Right cardiac atrium (tissue), 5 donors: ENCODE measurements at regions not wholly inside any gene's neighbourhood (a gene's known extent, or its start where the extent isn't known, plus 50 kb on each side); places are given as distances from the start of the nearest gene placed in this dataset.
"Not testable (repeated sequence)": the region's sequence is repeated elsewhere in the genome, so short reads cannot be mapped to it uniquely, and the experiment has no call there.

Experiments
- ATAC-seq, 2 donors: fragments of 200-7000 bp; cut with Tn5 transposase; one replicate each; pipeline versions ENCODE4 v1.8.0 to v1.9.1; 2020; ENCODE audit warnings: moderate library complexity in 2 of 2, mild to moderate bottlenecking in 1 of 2
- DNase-seq, 3 donors: peaks; one replicate each; pipeline ENCODE4 v3.0.0-alpha.2; 2020
- H3K27ac ChIP-seq: one replicate; pipeline ENCODE4 v1.5.1; 2013; ENCODE audit warnings: mild to moderate bottlenecking, low read length, control low read depth, moderate library complexity
- H3K27me3 ChIP-seq: one replicate; pipeline ENCODE4 v1.6.1; 2013; ENCODE audit not compliant: control insufficient read depth, insufficient read depth
- H3K4me1 ChIP-seq: one replicate; pipeline ENCODE4 v1.6.1; 2013; ENCODE audit warnings: low read length; ENCODE audit not compliant: control insufficient read depth, insufficient read depth
- H3K4me3 ChIP-seq: one replicate; pipeline ENCODE4 v1.5.1; 2013; ENCODE audit warnings: low read length, control low read depth
- H3K9me3 ChIP-seq: one replicate; pipeline ENCODE4 v1.6.1; 2013; ENCODE audit warnings: low read length; ENCODE audit not compliant: control insufficient read depth
- WGBS: extraction: QIAGEN DNeasy Blood & Tissue Kit; methylation state at CpG from one replicate; pipeline ENCODE4 v1.1.7; 2013; 5-methylcytosine and 5-hydroxymethylcytosine counted together
- intact Hi-C, 4 donors: fragments of 100-400 bp; cut with DNase I; formaldehyde crosslinking; loops; one replicate each; pipeline versions ENCODE4 v1.11.0 to v1.14.0; 2022 to 2023
- donor health status: healthy with polysubstance abuse.
- donor health status: DM: no; HTN: yes; CAD: no.
- donor health status: DM: no; HTN: no; CAD: no.
- donor health status: DM: no; HTN: yes; CAD: no; lungs with severe emphysema.
- donor health status: DM: yes; HTN: yes; CAD: no.

DNA sequence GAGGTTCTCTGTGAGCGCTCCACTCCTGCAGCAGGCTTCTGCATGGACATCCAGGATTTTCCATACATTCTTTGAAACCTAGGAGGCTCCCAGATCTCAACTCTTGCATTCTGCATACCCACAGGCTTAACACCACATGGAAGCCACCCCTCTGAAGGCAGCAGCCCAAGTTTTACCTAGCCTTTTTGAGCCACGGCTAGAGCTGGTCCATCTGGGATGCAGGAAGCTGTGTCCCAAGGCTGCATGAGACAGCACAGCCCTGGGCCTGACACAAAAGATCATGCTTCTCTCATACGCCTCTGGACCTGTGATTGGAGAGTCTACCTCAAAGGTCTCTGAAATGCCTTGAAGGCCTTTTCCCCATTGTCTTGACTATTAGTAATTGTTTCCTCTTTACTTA is 53.6 kb upstream of the RPRM start:
- no peak overlapping the region for H3K4me3 ChIP-seq
- H3K27ac ChIP-seq, result no peak overlapping the region
- H3K27me3 ChIP-seq, result no peaks in the 10 kb centered on the region
- 89% methylated on average over 3 of the region's 3 CpGs for WGBS
- no peak for ATAC-seq
- intact Hi-C loops, result no loop called here
- H3K4me1 ChIP-seq, result no peaks in the 10 kb centered on the region
- no peaks in the 10 kb centered on the region for H3K9me3 ChIP-seq
- DNase-seq, result no peak

DNA sequence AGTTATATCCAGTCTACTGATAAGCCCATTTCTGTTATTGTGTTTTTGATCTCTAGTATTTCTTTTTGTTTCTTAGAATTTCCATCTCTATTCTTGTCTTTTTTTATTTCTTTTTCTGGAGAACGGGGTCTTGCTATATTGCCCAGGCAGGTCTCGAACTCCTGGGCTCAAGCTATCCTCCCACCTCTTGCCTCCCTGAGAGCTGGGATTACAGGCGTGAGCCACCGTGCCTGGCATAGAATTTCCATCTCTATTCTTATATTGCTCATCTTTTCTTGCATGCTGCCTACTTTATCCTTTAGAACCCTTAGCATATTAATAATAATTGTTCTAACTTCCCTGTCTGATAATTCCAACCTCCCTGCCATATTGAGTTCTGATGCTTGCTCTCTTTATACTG is 55.2 kb upstream of the RPRM start:
- not testable (repeated sequence) for ATAC-seq

DNA sequence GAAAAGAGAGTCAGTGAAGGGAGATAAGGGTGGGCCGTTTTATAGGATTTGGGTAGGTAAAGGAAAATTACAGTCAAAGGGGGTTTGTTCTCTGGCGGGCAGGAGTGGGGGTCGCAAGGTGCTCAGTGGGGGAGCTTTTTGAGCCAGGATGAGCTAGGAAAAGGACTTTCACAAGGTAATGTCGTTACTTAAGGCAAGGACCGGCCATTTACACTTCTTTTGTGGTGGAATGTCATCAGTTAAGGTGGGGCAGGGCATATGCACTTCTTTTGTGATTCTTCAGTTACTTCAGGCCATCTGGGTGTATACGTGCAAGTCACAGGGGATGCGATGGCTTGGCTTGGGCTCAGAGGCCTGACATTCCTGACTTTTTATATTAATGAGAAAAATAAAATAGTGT is 56.0 kb upstream of the RPRM start:
- ATAC-seq, H3K27ac ChIP-seq: not testable (repeated sequence)

More for the DNA sequence above, 55.2 kb upstream of the RPRM start:
- H3K4me3 ChIP-seq, intact Hi-C loops, H3K9me3 ChIP-seq, DNase-seq, H3K27me3 ChIP-seq, H3K4me1 ChIP-seq, H3K27ac ChIP-seq: not testable (repeated sequence)
- WGBS, result 90% methylated on average over 4 of the region's 4 CpGs

DNA sequence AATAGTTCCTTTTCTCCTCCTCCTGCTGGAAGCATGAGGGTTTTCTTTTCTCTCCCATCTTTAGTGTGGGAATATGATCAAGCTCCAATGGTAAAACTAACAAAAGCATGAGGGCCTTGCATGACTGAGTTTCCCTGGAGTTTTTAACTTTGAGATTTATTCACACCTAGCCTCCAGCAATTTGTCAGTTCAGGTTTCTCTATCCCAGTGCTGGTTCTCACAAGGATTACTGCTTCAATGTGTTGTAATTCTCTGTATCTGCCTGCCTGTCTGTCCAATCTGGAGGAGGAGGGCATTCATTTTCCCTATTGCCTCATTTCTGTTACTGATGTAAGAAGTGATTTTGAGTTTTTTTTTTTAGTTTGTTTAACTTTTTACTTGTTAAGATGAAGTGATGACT is 57.6 kb upstream of the RPRM start:
- no peak for DNase-seq
- intact Hi-C loops, result no loop called here
- Histone ChIP-seq H3K4me1 (no peaks in the 10 kb centered on the region), H3K4me3 (no peak overlapping the region), H3K27ac (no peak overlapping the region), H3K9me3 (no peaks in the 10 kb centered on the region), H3K27me3 (no peaks in the 10 kb centered on the region)
- no peak for ATAC-seq

More for the DNA sequence above, 56.0 kb upstream of the RPRM start:
- H3K9me3 ChIP-seq, H3K4me3 ChIP-seq, DNase-seq, H3K4me1 ChIP-seq, H3K27me3 ChIP-seq, intact Hi-C loops: not testable (repeated sequence)
- 75% methylated on average over 7 of the region's 7 CpGs for WGBS

DNA sequence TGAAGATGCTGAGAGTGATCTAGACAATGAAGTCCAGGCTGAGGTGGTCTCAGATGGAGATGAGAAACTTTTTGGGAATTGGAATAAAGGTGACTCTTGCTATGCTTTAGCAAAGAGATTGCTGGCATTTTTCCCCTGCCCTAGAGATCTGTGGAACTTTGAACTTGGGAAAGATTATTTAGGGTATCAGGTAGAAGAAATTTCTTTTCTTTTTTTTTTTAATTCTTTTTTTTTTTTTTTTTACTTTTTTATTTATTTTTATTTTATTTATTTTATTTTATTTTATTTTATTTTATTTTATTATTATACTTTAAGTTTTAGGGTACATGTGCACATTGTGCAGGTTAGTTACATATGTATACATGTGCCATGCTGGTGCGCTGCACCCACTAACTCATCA is 59.5 kb upstream of the RPRM start:
- ATAC-seq, H3K4me1 ChIP-seq, DNase-seq, H3K9me3 ChIP-seq, H3K27me3 ChIP-seq, H3K27ac ChIP-seq, H3K4me3 ChIP-seq, intact Hi-C loops: not testable (repeated sequence)
- no CpG with 5 or more reads among the region's 1 CpG for whole genome bisulfite sequencing

DNA sequence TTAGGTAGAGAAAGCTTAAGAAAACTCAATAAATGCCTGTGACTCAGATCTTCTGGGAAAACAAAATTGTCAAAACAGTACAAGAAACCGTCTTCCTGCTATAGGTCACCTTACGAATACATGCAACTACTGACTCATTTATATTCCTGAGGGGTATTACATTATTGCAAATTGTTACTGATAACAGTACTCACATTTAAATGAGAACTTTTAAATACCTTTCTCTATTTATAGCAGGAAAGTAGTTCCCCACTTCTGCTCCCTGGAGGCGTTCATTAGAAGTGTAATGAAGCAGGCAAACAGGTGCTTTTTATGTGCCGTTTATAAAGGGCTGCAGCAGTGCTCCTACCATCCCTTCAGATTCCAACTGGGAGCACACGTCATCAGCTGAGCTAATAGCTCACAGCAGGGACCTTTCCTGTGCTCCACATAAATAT is 65.1 kb upstream of the RPRM start:
- intact Hi-C loops, result no loop called here
- ATAC-seq (no peak), DNase-seq (no peak)
- Histone ChIP-seq H3K27me3 (no peaks in the 10 kb centered on the region), H3K4me1 (no peaks in the 10 kb centered on the region), H3K4me3 (no peak overlapping the region), H3K27ac (no peak overlapping the region), H3K9me3 (no peaks in the 10 kb centered on the region)
- WGBS, result 40% methylated on average over 5 of the region's 5 CpGs

DNA sequence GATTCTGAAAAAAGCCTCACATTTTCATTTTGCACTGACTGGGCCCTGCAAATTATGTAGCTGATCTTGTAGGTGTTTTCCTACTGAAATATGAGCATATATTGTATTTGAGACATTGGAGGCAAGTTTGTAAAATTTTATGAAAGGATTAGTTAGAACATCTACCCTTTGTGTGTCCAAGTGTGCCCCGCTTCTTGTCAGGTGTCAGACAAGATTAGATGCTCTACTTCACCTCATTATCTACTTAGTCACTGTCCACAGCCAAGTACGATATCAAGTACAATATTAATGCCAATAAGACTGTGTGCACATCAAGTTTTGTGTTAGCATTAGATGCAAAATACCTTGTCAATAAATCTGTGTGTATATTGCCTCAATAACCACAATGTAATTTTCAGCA is 67.8 kb upstream of the RPRM start:
- no peaks in the 10 kb centered on the region for H3K27me3 ChIP-seq
- ATAC-seq (no peak), DNase-seq (no peak)
- H3K4me3 ChIP-seq, result no peak overlapping the region
- H3K9me3 ChIP-seq, result no peaks in the 10 kb centered on the region
- no peaks in the 10 kb centered on the region for H3K4me1 ChIP-seq
- intact Hi-C loops, result no loop called here
- 49% methylated on average over 2 of the region's 2 CpGs for WGBS
- no peak overlapping the region for H3K27ac ChIP-seq

DNA sequence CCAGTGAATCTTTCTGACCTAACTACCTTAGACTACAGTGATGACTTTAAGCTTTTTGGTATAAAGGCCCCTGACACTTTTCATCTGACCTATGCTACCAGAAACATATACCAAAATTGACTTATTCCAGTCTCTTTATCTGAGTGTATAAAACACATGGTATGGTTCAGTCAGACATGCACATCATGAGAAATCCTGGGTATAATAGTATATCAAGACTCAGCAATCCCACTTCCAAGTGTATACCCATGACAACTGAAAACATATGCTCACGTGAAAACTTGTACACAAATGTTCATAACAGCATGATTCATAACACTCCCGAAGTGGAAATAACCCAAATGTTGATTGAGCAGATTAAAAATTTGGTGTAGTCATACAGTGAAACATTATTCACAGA is 70.0 kb upstream of the RPRM start:
- H3K9me3 ChIP-seq, result no peaks in the 10 kb centered on the region
- no peak overlapping the region for H3K4me3 ChIP-seq
- H3K27ac ChIP-seq, result no peak overlapping the region
- H3K4me1 ChIP-seq, result no peaks in the 10 kb centered on the region
- WGBS, result 76% methylated on average over 2 of the region's 2 CpGs
- intact Hi-C loops, result no loop called here
- H3K27me3 ChIP-seq, result no peaks in the 10 kb centered on the region
- no peak for DNase-seq
- no peak for ATAC-seq

DNA sequence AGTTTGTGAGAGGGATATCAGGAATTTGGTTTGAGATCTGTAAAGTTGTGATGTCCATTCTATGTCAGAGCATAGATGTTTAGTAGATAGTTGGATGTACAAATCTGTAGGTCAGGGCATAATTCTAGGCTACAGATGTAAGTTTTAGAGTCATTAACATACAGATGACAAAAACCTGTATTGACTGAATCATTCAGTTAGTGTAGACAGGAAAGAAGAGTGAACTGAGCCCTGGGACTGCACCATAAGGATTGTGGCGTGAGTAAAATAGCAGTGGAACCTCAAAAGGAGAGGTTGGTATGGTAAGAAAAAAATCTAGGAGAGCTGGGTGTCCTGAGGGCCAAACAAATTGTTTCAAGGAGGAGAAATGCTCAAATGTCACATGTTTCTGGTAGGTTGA is 73.1 kb upstream of the RPRM start:
- Histone ChIP-seq H3K27ac (no peak overlapping the region), H3K27me3 (no peaks in the 10 kb centered on the region), H3K4me3 (no peak overlapping the region), H3K4me1 (no peaks in the 10 kb centered on the region), H3K9me3 (no peaks in the 10 kb centered on the region)
- no peak for ATAC-seq
- DNase-seq, result no peak
- 60% methylated on average over 1 of the region's 1 CpG for WGBS
- intact Hi-C loops, result no loop called here

DNA sequence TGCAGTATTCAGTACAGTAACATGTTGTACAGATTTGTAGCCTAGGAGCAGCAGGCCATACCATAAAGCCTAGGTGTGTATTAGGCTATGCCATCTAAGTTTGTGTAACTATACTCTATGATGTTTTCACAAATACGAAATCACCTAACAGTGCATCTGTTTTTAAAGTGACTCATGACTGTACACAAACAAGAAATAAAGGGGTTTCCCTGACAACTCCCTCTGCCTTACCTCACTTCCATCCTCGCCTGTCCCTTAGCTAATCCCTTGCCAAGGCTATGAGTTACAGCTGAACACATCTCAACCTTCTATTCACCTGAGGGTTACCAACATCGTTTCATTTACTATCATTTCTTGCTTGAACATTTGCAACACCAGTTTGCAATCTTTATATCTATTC is 78.6 kb upstream of the RPRM start:
- Histone ChIP-seq H3K27ac (no peak overlapping the region), H3K27me3 (no peaks in the 10 kb centered on the region), H3K9me3 (no peaks in the 10 kb centered on the region), H3K4me3 (no peak overlapping the region), H3K4me1 (no peaks in the 10 kb centered on the region)
- 70% methylated on average over 3 of the region's 3 CpGs for WGBS
- intact Hi-C loops, result no loop called here
- ATAC-seq, result no peak
- no peak for DNase-seq

DNA sequence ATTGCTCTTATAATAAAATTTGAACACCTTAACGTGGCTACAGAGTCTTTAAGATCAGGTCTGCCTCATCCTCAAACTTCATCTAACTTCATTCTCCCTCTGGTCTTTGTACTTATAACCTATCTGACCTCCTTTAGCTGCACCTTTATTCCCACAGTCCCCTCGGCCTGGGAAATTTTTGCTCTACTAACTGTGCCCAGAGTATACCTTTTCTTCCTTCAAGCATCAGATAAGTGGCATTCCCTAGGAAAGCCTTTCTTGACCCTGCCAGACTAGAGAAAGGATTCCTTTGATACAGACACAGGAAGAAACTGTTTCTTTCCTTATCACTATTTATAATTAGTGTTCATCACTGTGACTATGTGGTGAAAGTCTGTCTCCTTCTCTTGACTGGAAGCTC is 79.2 kb upstream of the RPRM start:
- Histone ChIP-seq H3K4me3 (no peak overlapping the region), H3K27ac (no peak overlapping the region), H3K9me3 (no peaks in the 10 kb centered on the region), H3K27me3 (no peaks in the 10 kb centered on the region), H3K4me1 (no peaks in the 10 kb centered on the region)
- 47% methylated on average over 2 of the region's 2 CpGs for WGBS
- DNase-seq (no peak), ATAC-seq (no peak)
- intact Hi-C loops, result no loop called here

DNA sequence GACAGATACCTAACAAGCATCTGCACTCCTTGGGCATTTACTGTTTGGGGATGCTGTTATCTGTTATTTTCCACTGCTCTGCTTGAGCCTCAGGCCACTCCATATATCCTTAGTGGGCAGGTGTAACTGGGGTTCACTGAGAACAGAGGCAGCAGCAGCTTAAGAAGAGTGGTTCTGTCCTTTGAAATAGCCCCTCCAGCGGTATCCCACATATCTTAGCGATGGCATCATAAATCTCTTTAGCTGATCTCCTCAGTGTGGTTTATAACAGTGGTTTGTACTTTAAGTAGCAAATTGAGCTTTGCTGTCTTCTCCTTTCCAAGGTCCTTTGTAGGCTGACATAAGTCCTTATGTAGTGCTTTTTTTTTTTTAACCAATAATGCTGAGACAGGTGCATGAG is 79.7 kb upstream of the RPRM start:
- 86% methylated on average over 2 of the region's 2 CpGs for WGBS
- Histone ChIP-seq H3K27ac (no peak overlapping the region), H3K9me3 (no peaks in the 10 kb centered on the region), H3K4me1 (no peaks in the 10 kb centered on the region), H3K4me3 (no peak overlapping the region), H3K27me3 (no peaks in the 10 kb centered on the region)
- no peak for DNase-seq
- no peak for ATAC-seq
- intact Hi-C loops, result no loop called here
